PFSK-1 (cell line): ENCODE measurements at regions not wholly inside any gene's neighbourhood (a gene's known extent, or its start where the extent isn't known, plus 50 kb on each side); places are given as distances from the start of the nearest gene placed in this dataset.

Source experiments
- FOXP2 ChIP-seq: optimal IDR thresholded peaks from 2 replicates; pipeline ENCODE3; 2011; ENCODE audit warnings: borderline replicate concordance, control low read depth, inconsistent platforms; ENCODE audit not compliant: insufficient read depth; ENCODE audit errors: extremely low read length, extremely low read depth
- POLR2AphosphoS5 ChIP-seq: IDR thresholded peaks from 2 replicates; pipeline ENCODE4 v1.6.1; 2012; ENCODE audit warnings: low read depth, mild to moderate bottlenecking, control low read depth, low read length, moderate library complexity
- REST ChIP-seq, 2 experiments: IDR thresholded peaks; 2 replicates each; pipeline versions ENCODE4 v1.6.1 to v1.8.0; 2011 to 2012; ENCODE audit warnings: low read depth in 2 of 2, low read length in 2 of 2, control low read depth in 1 of 2, inconsistent platforms in 1 of 2, mild to moderate bottlenecking in 1 of 2, moderate library complexity in 1 of 2; ENCODE audit not compliant: insufficient read depth in 1 of 2
- SIN3A ChIP-seq: IDR thresholded peaks from 2 replicates; pipeline ENCODE4 v1.6.1; 2012; ENCODE audit warnings: mild to moderate bottlenecking, low read length, moderate library complexity, borderline replicate concordance; ENCODE audit not compliant: insufficient read depth
- TAF1 ChIP-seq: IDR thresholded peaks from 2 replicates; pipeline ENCODE4 v1.6.1; 2012; ENCODE audit warnings: low read length, control low read depth, borderline replicate concordance; ENCODE audit not compliant: insufficient read depth

- TF ChIP-seq FOXP2 = no peak
- no peak for TF ChIP-seq SIN3A
- TF ChIP-seq TAF1 = no peak
- TF ChIP-seq POLR2AphosphoS5 = no peak
- no peak for TF ChIP-seq REST (IDR thresholded peaks at IDR 0.05; ENCODE audit: insufficient read depth in 1 of 2, low read depth in 2 of 2, low read length in 2 of 2)
Measured at GRCh38 chr16:13324851-13325250, 423.5 kb downstream of the SHISA9 start.

GRCh38 chr16:13325396-13325795 is 424.0 kb downstream of the SHISA9 start:
- TF ChIP-seq FOXP2 (no peak), SIN3A (no peak), POLR2AphosphoS5 (no peak), TAF1 (no peak), REST (IDR thresholded peaks at IDR 0.05; ENCODE audit: insufficient read depth in 1 of 2, low read depth in 2 of 2, low read length in 2 of 2) (no peak)

GRCh38 chr16:13331918-13332317 is 430.5 kb downstream of the SHISA9 start:
- no peak for TF ChIP-seq REST (IDR thresholded peaks at IDR 0.05; ENCODE audit: insufficient read depth in 1 of 2, low read depth in 2 of 2, low read length in 2 of 2)
- TF ChIP-seq FOXP2 = no peak
- no peak for TF ChIP-seq TAF1
- TF ChIP-seq POLR2AphosphoS5 = no peak
- TF ChIP-seq SIN3A = no peak

GRCh38 chr16:13332713-13333255 is 431.4 kb downstream of the SHISA9 start:
- TF ChIP-seq FOXP2 = no peak
- TF ChIP-seq TAF1 = no peak
- TF ChIP-seq REST (IDR thresholded peaks at IDR 0.05; ENCODE audit: insufficient read depth in 1 of 2, low read depth in 2 of 2, low read length in 2 of 2) = no peak
- no peak for TF ChIP-seq SIN3A
- no peak for TF ChIP-seq POLR2AphosphoS5

GRCh38 chr16:13333336-13333735 is 431.9 kb downstream of the SHISA9 start:
- TF ChIP-seq SIN3A = no peak
- no peak for TF ChIP-seq REST (IDR thresholded peaks at IDR 0.05; ENCODE audit: insufficient read depth in 1 of 2, low read depth in 2 of 2, low read length in 2 of 2)
- no peak for TF ChIP-seq POLR2AphosphoS5
- TF ChIP-seq TAF1 = no peak
- no peak for TF ChIP-seq FOXP2
